ENCODE measurements at regions not wholly inside any gene's neighbourhood (a gene's known extent, or its start where the extent isn't known, plus 50 kb on each side); places are given as distances from the start of the nearest gene placed in this dataset.

GRCh38 chr21:41115851-41116250 lies 52.1 kb upstream of the BACE2 start:
- no peak overlapping the region for H4K91ac ChIP-seq (ENCODE audit: insufficient read depth, low read depth, low read length)
- no peak for TF ChIP-seq SMC3 (IDR thresholded peaks at IDR 0.05; ENCODE audit: low read depth, low read length)
- TF ChIP-seq RCOR1 (IDR thresholded peaks at IDR 0.05; ENCODE audit: insufficient replicate concordance, low read length) = no peak
- TF ChIP-seq RAD21 (IDR thresholded peaks at IDR 0.05; ENCODE audit: low read length) = no peak
- no peak for TF ChIP-seq CEBPB (IDR thresholded peaks at IDR 0.05; ENCODE audit: low read depth, low read length)
- no peak for TF ChIP-seq USF2 (IDR thresholded peaks at IDR 0.05; ENCODE audit: low read depth, low read length)
- no peak for TF ChIP-seq RFX5 (IDR thresholded peaks at IDR 0.05; ENCODE audit: low read depth, low read length)
- TF ChIP-seq CHD1 (IDR thresholded peaks at IDR 0.05; ENCODE audit: low read depth, low read length) = no peak
- no peak for TF ChIP-seq MAFK (IDR thresholded peaks at IDR 0.05; ENCODE audit: low read depth, low read length)
- no peak for TF ChIP-seq MAZ (IDR thresholded peaks at IDR 0.05; ENCODE audit: borderline replicate concordance, low read depth, low read length)
- H3K4me1 ChIP-seq (ENCODE audit: control insufficient read depth, insufficient read depth, low read length) = no peaks in the 10 kb centered on the region
- no peak overlapping the region for H3K4me2 ChIP-seq (ENCODE audit: low read depth, low read length)
- H4K8ac ChIP-seq (ENCODE audit: low read depth in 2 of 2, low read length in 2 of 2) = no peak overlapping the region
- no peak overlapping the region for H3K4me3 ChIP-seq (ENCODE audit: insufficient read depth, low read depth, low read length)
- POLR2A ChIA-PET (ENCODE audit: unreplicated experiment) = no interaction called here
- no peaks in the 10 kb centered on the region for H3K27me3 ChIP-seq (ENCODE audit: control insufficient read depth, insufficient read depth, low read length)
- no peak overlapping the region for H4K5ac ChIP-seq (ENCODE audit: low read depth, low read length)
- H3K9ac ChIP-seq (ENCODE audit: low read depth, low read length) = no peak overlapping the region
- no peaks in the 10 kb centered on the region for H4K20me1 ChIP-seq (ENCODE audit: insufficient read depth, low read length)
- DNase-seq (no peak), ATAC-seq (ENCODE audit: low read depth) (no peak)
- H3K27ac ChIP-seq (ENCODE audit: insufficient read depth, low read length) = no peak overlapping the region
- no CpG with 5 or more reads among the region's 4 CpGs for WGBS, 2 experiments (ENCODE audit: extremely low coverage in 2 of 2, insufficient read length in 1 of 2)
- no peak overlapping the region for H2BK20ac ChIP-seq (ENCODE audit: low read depth, low read length)
- no peak overlapping the region for H2BK15ac ChIP-seq (ENCODE audit: low read depth, low read length)
- no peak overlapping the region for H3K23ac ChIP-seq (ENCODE audit: low read depth, low read length)
- no peaks in the 10 kb centered on the region for H3K9me1 ChIP-seq (ENCODE audit: insufficient read depth, low read length)
- dilution Hi-C loops (cut with HindIII; ENCODE audit: low sequenced_read_pairs, unreplicated experiment) (no loop called here), intact Hi-C loops (cut with micrococcal nuclease) (no loop called here), in situ Hi-C loops (cut with MboI; ENCODE audit: low sequenced_read_pairs) (no loop called here)
- no peak overlapping the region for H2BK5ac ChIP-seq (ENCODE audit: low read depth, low read length, poor library complexity, severe bottlenecking)
- H2AK9ac ChIP-seq (replicated peaks; ENCODE audit: low read depth, low read length, poor library complexity) = no peak overlapping the region
- H2AK5ac ChIP-seq (ENCODE audit: low read depth, low read length) = no peak overlapping the region
- no peak overlapping the region for H3K14ac ChIP-seq (replicated peaks; ENCODE audit: low read depth, low read length)
- CTCF ChIA-PET = no interaction called here
- H2AFZ ChIP-seq (replicated peaks; ENCODE audit: low read length, poor library complexity) = no peak overlapping the region
- H3K18ac ChIP-seq (ENCODE audit: low read depth, low read length) = no peak overlapping the region
- no peak overlapping the region for H3K4ac ChIP-seq (ENCODE audit: low read depth, low read length)
- no peaks in the 10 kb centered on the region for H3K36me3 ChIP-seq (ENCODE audit: control insufficient read depth, insufficient read depth, low read length)
- no peaks in the 10 kb centered on the region for H3K79me1 ChIP-seq (ENCODE audit: low read depth in 1 of 2, low read length in 2 of 2)
- BruUV-seq (replicated peaks) = no TSS peak
- no peak overlapping the region for H3K56ac ChIP-seq (ENCODE audit: extremely low read depth, insufficient read depth, low read length)
- no peak overlapping the region for H2BK120ac ChIP-seq (ENCODE audit: low read depth, low read length)
- no peaks in the 10 kb centered on the region for H3K9me3 ChIP-seq (ENCODE audit: control insufficient read depth, insufficient read depth, low read length)
